Adrenal gland (tissue), 5 donors: ENCODE measurements at regions not wholly inside any gene's neighbourhood (a gene's known extent, or its start where the extent isn't known, plus 50 kb on each side); places are given as distances from the start of the nearest gene placed in this dataset.

Experiments used
- POLR2A ChIP-seq, 2 donors: fragments of 450-650 bp; IDR thresholded peaks; one replicate each; pipeline ENCODE4 v1.6.1; 2017; ENCODE audit warnings: antibody characterized with exemption in 2 of 2, mild to moderate bottlenecking in 2 of 2, moderate library complexity in 1 of 2
- TF ChIP-seq, protein P1 (sequence below), 6 experiments: fragments of 450-650 bp in 4 of 6; fragments of 200-600 bp in 2 of 6; sonication (generic) in 1 of 6; IDR thresholded peaks; 1 replicate in 5 of 6; 2 replicates in 1 of 6; pipeline versions ENCODE4 v1.5.1 to v1.8.0; 2016 to 2021; ENCODE audit warnings: antibody characterized with exemption in 6 of 6, mild to moderate bottlenecking in 2 of 6, moderate library complexity in 1 of 6
- donor health status: DM: no; HTN: no; CAD: no.

DNA sequence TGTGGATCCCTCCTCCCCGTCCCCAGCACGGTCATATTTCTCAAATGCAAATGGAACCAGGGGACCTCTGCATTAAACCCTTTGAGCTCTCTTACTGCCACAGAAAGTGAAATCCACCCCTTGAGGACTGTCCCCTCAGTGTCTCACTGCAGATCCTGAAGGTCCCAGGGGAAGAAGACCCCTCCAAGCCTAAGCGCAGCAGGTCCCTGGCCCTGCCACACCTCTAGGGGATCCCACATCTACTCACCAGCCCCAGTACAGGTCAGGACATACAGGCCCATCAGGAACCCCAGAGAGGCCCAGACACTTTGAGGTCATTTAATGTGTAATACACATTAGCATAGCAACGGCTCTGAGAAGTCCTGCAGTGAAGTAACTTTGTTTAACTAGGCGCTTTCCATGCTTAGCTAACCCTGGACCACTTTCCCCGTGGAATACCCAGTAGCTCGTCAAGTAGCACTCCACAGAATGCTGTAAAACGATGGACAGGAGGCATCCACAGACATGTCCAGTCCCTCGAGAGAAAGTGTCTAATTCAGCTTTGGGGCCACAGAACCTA is 54.7 kb upstream of the ALDH1B1 start:
- TF ChIP-seq, protein P1, sequence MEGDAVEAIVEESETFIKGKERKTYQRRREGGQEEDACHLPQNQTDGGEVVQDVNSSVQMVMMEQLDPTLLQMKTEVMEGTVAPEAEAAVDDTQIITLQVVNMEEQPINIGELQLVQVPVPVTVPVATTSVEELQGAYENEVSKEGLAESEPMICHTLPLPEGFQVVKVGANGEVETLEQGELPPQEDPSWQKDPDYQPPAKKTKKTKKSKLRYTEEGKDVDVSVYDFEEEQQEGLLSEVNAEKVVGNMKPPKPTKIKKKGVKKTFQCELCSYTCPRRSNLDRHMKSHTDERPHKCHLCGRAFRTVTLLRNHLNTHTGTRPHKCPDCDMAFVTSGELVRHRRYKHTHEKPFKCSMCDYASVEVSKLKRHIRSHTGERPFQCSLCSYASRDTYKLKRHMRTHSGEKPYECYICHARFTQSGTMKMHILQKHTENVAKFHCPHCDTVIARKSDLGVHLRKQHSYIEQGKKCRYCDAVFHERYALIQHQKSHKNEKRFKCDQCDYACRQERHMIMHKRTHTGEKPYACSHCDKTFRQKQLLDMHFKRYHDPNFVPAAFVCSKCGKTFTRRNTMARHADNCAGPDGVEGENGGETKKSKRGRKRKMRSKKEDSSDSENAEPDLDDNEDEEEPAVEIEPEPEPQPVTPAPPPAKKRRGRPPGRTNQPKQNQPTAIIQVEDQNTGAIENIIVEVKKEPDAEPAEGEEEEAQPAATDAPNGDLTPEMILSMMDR (IDR thresholded peaks at IDR 0.05) = no peak
- no peak for TF ChIP-seq POLR2A (IDR thresholded peaks at IDR 0.05)
